HEK293 (cell line): ENCODE measurements at regions not wholly inside any gene's neighbourhood (a gene's known extent, or its start where the extent isn't known, plus 50 kb on each side); places are given as distances from the start of the nearest gene placed in this dataset.

ENCODE experiments used
- CTCF ChIA-PET: fragments of 350-600 bp; formaldehyde crosslinking; extraction: SDS; loops from one replicate; lab custom pipeline; 2021; ENCODE audit warnings: antibody characterized with exemption; lab: Yijun Ruan, JAX
- POLR2A ChIA-PET: fragments of 300-600 bp; formaldehyde crosslinking; extraction: SDS; loops from one replicate; lab custom pipeline; 2020; ENCODE audit warnings: antibody characterized with exemption, inconsistent platforms; lab: Yijun Ruan, JAX
- H3K27ac ChIP-seq: fragments of 200-500 bp; sonication (Bioruptor generic); 2 replicates; pipeline ENCODE4 v1.5.1; 2014; ENCODE audit warnings: low read depth, low read length, control low read depth, inconsistent platforms; ENCODE audit errors: extremely low read depth
- H3K36me3 ChIP-seq, 2 experiments: fragments of 200-500 bp in 1 of 2; sonication (Bioruptor generic) in 1 of 2; 1 replicate in 1 of 2; 2 replicates in 1 of 2; pipeline ENCODE4 v1.5.1; 2014 to 2017; ENCODE audit warnings: inconsistent platforms in 2 of 2, low read length in 2 of 2; ENCODE audit not compliant: control insufficient read depth in 2 of 2, insufficient read depth in 1 of 2
- H3K4me1 ChIP-seq: fragments of 200-500 bp; sonication (Bioruptor generic); 2 replicates; pipeline ENCODE4 v1.5.1; 2014; ENCODE audit warnings: mild to moderate bottlenecking, low read length, inconsistent platforms; ENCODE audit not compliant: control insufficient read depth, insufficient read depth
- H3K4me3 ChIP-seq: 2 replicates; pipeline ENCODE4 v1.5.1; 2011; ENCODE audit warnings: low read depth, mild to moderate bottlenecking, control low read depth, low read length, moderate library complexity
- H3K9me3 ChIP-seq: fragments of 200-500 bp; sonication (Bioruptor generic); 2 replicates; pipeline ENCODE4 v1.5.1; 2014; ENCODE audit warnings: low read depth, low read length, inconsistent platforms; ENCODE audit not compliant: control insufficient read depth, insufficient read depth
- CTCF ChIP-seq: fragments of 450-650 bp; formaldehyde crosslinking; IDR thresholded peaks from 2 replicates; pipeline ENCODE4 v1.5.1; 2016; ENCODE audit warnings: missing biosample characterization, missing genetic modification characterization
- GLI2 ChIP-seq: fragments of 450-650 bp; formaldehyde crosslinking; IDR thresholded peaks from 2 replicates; pipeline ENCODE4; 2017; ENCODE audit warnings: missing biosample characterization, missing genetic modification characterization, low read depth, borderline replicate concordance
- GLI4 ChIP-seq: fragments of 450-650 bp; formaldehyde crosslinking; IDR thresholded peaks from 2 replicates; pipeline ENCODE4 v1.5.1; 2016; ENCODE audit warnings: missing biosample characterization, missing genetic modification characterization
- MYNN ChIP-seq: fragments of 450-650 bp; formaldehyde crosslinking; IDR thresholded peaks from 2 replicates; pipeline ENCODE4 v1.5.1; 2016; ENCODE audit warnings: missing biosample characterization, missing genetic modification characterization, borderline replicate concordance
- REST ChIP-seq: fragments of 450-650 bp; formaldehyde crosslinking; IDR thresholded peaks from 2 replicates; pipeline ENCODE4 v1.5.1; 2016; ENCODE audit warnings: missing biosample characterization, missing genetic modification characterization
- TSHZ1 ChIP-seq: fragments of 450-650 bp; formaldehyde crosslinking; IDR thresholded peaks from 2 replicates; pipeline ENCODE4 v1.5.1; 2016; ENCODE audit warnings: missing biosample characterization, missing genetic modification characterization, borderline replicate concordance
- YY2 ChIP-seq: fragments of 450-650 bp; formaldehyde crosslinking; IDR thresholded peaks from 2 replicates; pipeline ENCODE4 v1.5.1; 2016; ENCODE audit warnings: missing biosample characterization, missing genetic modification characterization
- ZNF211 ChIP-seq: fragments of 450-650 bp; formaldehyde crosslinking; IDR thresholded peaks from 2 replicates; pipeline ENCODE4 v1.5.1; 2016; ENCODE audit warnings: low read depth, missing biosample characterization, missing genetic modification characterization
- ZNF23 ChIP-seq: fragments of 450-650 bp; formaldehyde crosslinking; IDR thresholded peaks from 2 replicates; pipeline ENCODE4 v1.5.1; 2016; ENCODE audit warnings: missing biosample characterization, missing genetic modification characterization, borderline replicate concordance
- ZNF26 ChIP-seq: fragments of 450-650 bp; formaldehyde crosslinking; IDR thresholded peaks from 2 replicates; pipeline ENCODE4 v1.5.1; 2016; ENCODE audit warnings: missing biosample characterization, missing genetic modification characterization
- ZNF335 ChIP-seq: fragments of 450-650 bp; formaldehyde crosslinking; conservative IDR thresholded peaks from 2 replicates; pipeline ENCODE4 v1.5.1; 2016; ENCODE audit warnings: missing biosample characterization, missing genetic modification characterization
- ZNF510 ChIP-seq: fragments of 450-650 bp; formaldehyde crosslinking; IDR thresholded peaks from 2 replicates; pipeline ENCODE4 v1.5.1; 2018; ENCODE audit warnings: mild to moderate bottlenecking, missing genetic modification characterization, missing biosample characterization; ENCODE audit not compliant: insufficient replicate concordance
- ZNF529 ChIP-seq: fragments of 450-650 bp; formaldehyde crosslinking; IDR thresholded peaks from 2 replicates; pipeline ENCODE4 v1.5.1; 2017; ENCODE audit warnings: missing genetic modification characterization, missing biosample characterization; ENCODE audit not compliant: insufficient replicate concordance
- ZNF654 ChIP-seq: fragments of 450-650 bp; formaldehyde crosslinking; IDR thresholded peaks from 2 replicates; pipeline ENCODE4 v1.5.1; 2016; ENCODE audit warnings: low read depth, missing biosample characterization, missing genetic modification characterization

DNA sequence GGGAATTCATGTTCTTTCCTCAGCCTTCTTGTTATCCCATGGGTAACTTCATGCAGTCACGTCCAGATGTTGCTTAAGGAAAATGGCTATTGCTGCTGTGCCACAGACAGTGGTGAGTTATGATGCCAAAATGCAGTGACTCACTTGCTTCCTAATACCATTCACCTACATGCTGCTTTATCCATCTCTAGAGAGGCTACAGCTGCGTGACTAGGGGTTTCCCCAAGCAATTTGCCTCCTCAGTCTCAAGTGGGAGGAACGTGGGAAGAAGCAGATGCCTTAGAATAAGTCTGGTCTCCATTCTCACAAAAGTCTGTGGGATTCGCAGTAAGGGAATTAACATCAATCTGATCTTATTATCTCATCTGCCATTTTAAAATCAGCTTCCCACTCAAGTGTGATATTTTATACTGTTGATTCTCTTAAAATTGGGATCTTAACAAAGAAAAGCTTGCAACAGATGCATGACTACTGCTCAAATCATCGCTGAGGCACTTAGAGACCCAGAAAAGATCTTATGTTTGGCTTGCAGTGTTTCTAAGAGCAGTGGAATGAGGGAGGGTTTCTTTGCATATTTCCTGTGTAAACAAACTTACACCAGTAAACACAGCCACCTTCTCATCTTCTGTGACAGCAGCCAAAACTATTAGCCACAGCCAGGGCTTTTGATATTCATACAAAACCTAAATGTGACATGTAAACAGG is 62.0 kb upstream of the ACP3 start (continued):
- TF ChIP-seq ZNF335 (tag by site-specific recombination) = no peak

DNA sequence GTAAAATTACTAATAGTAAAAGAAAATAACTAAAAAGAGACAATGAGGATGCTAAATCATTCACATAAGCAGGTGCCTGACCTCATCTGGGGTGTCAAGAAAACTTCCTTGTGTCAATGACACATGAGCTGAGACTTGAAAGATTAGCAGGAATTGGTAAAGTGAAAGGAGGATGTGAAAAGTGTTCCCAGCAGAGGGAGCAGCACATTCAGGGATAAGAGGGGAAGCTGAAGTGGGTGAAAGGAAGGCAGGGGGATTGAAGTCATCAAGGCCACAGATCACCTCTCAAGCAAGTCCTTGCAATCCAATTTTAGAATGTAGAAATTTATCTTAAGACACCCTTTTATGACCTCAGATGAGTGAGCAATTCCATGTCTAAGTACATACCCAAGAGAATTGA is 60.2 kb upstream of the ACP3 start:
- Histone ChIP-seq H3K27ac (no peak overlapping the region), H3K9me3 (no peaks in the 10 kb centered on the region), H3K36me3 (no peaks in the 10 kb centered on the region), H3K4me1 (no peaks in the 10 kb centered on the region), H3K4me3 (no peak overlapping the region)
- no peak for TF ChIP-seq GLI2
- TF ChIP-seq TSHZ1 (tag by site-specific recombination) = no peak
- no peak for TF ChIP-seq ZNF510 (tag by site-specific recombination)
- TF ChIP-seq ZNF654 = peak; percentile 62
- no peak for TF ChIP-seq ZNF26
- no peak for TF ChIP-seq REST
- no peak for TF ChIP-seq ZNF211
- TF ChIP-seq ZNF23 (tag by site-specific recombination) = no peak
- no peak for TF ChIP-seq MYNN
- TF ChIP-seq ZNF529 (tag by site-specific recombination) = no peak
- peak; percentile 35; the same call in 1 of the 2 replicates for TF ChIP-seq CTCF
- no peak for TF ChIP-seq GLI4 (tag by site-specific recombination)
- no peak for TF ChIP-seq YY2 (tag by site-specific recombination)
- POLR2A ChIA-PET = no interaction called here
- CTCF ChIA-PET = interaction anchor here (0.6 to 6.9 kb wide), 14 partner anchors 12 to 490 kb away, joined by 3 to 130 read pairs (median 4); no protein-coding TSS in a partner anchor
